Mesendoderm (in vitro differentiated cells): ENCODE measurements at regions not wholly inside any gene's neighbourhood (a gene's known extent, or its start where the extent isn't known, plus 50 kb on each side); places are given as distances from the start of the nearest gene placed in this dataset.

ENCODE experiments used
- DNase-seq: peaks from one replicate; pipeline ENCODE4 v3.0.0; 2013
- H2AK5ac ChIP-seq: 2 replicates; pipeline ENCODE4 v1.6.1; 2013; ENCODE audit warnings: low read length, inconsistent platforms
- H2BK120ac ChIP-seq: 2 replicates; pipeline ENCODE4 v1.6.1; 2013; ENCODE audit warnings: low read depth, mild to moderate bottlenecking, low read length, moderate library complexity, mixed read lengths
- H2BK15ac ChIP-seq: replicated peaks from 2 replicates; pipeline ENCODE4 v1.6.1; 2013; ENCODE audit warnings: low read depth, mild to moderate bottlenecking, moderate library complexity
- H2BK5ac ChIP-seq: 2 replicates; pipeline ENCODE4 v1.6.1; 2013; ENCODE audit warnings: low read length, inconsistent platforms
- H3K18ac ChIP-seq: 2 replicates; pipeline ENCODE4 v1.6.1; 2013; ENCODE audit warnings: mild to moderate bottlenecking, low read length, mixed read lengths
- H3K23ac ChIP-seq: one replicate; pipeline ENCODE4 v1.6.1; 2013; ENCODE audit warnings: low read length
- H3K27ac ChIP-seq: 2 replicates; pipeline ENCODE4 v1.5.1; 2013; ENCODE audit warnings: low read depth, mild to moderate bottlenecking, inconsistent platforms, low read length, moderate library complexity
- H3K27me3 ChIP-seq: 2 replicates; pipeline ENCODE4 v1.6.1; 2013; ENCODE audit warnings: low read length, control low read depth, mild to moderate bottlenecking, inconsistent platforms; ENCODE audit not compliant: insufficient read depth, poor library complexity
- H3K36me3 ChIP-seq: 2 replicates; pipeline ENCODE4 v1.6.1; 2013; ENCODE audit warnings: low read length, inconsistent platforms; ENCODE audit not compliant: control insufficient read depth, insufficient read depth
- H3K4ac ChIP-seq: one replicate; pipeline ENCODE4 v1.6.1; 2013; ENCODE audit warnings: low read depth, mild to moderate bottlenecking, low read length, moderate library complexity
- H3K4me1 ChIP-seq: 2 replicates; pipeline ENCODE4 v1.6.1; 2013; ENCODE audit warnings: low read depth, low read length, inconsistent platforms; ENCODE audit not compliant: control insufficient read depth
- H3K4me2 ChIP-seq: 2 replicates; pipeline ENCODE4 v1.6.1; 2013; ENCODE audit warnings: low read length
- H3K4me3 ChIP-seq: 2 replicates; pipeline ENCODE4 v1.5.1; 2013; ENCODE audit warnings: mild to moderate bottlenecking, low read length
- H3K56ac ChIP-seq: one replicate; pipeline ENCODE4 v1.6.1; 2013; ENCODE audit warnings: low read length
- H3K79me1 ChIP-seq: 2 replicates; pipeline ENCODE4 v1.6.1; 2013; ENCODE audit warnings: low read length, inconsistent platforms
- H3K79me2 ChIP-seq: 2 replicates; pipeline ENCODE4 v1.6.1; 2013; ENCODE audit warnings: mild to moderate bottlenecking, low read length; ENCODE audit not compliant: control insufficient read depth, insufficient read depth
- H3K9ac ChIP-seq: 2 replicates; pipeline ENCODE4 v1.6.1; 2013; ENCODE audit warnings: low read length, inconsistent platforms
- H4K5ac ChIP-seq: one replicate; pipeline ENCODE4 v1.6.1; 2013; ENCODE audit warnings: low read length
- H4K8ac ChIP-seq: one replicate; pipeline ENCODE4 v1.6.1; 2013; ENCODE audit warnings: low read depth, mild to moderate bottlenecking, control low read depth, low read length, moderate library complexity
- whole genome bisulfite sequencing: extraction: QIAGEN DNeasy Blood & Tissue Kit; methylation state at CpG from one replicate; pipeline ENCODE4 v1.1.7; 2013; ENCODE audit warnings: low lambda C conversion rate, missing lambda C conversion rate; ENCODE audit not compliant: insufficient coverage; ENCODE audit errors: extremely low coverage; 5-methylcytosine and 5-hydroxymethylcytosine counted together

DNA sequence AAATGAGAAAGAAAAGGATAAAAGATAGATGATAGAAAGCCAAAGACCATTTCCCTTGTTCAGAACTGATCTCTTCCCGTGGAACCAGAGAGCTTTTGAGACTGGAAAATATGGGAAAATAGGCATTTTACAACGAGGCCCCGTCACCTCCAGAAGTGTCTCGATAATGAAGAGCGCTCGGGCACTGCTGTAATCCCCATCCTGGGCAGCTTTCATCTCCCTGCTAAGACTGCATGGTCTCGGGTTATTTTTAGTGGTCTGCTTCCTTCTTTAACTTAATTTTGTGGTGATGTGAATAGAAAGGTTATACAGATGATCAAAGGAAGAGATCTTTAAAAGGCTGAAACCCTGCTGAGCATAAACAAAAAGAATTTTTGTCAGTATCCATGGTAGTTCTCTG lies 176.6 kb downstream of the METTL4 start:
- no peaks in the 10 kb centered on the region for H3K4me1 ChIP-seq
- H3K27ac ChIP-seq = no peak overlapping the region
- H3K79me1 ChIP-seq = no peaks in the 10 kb centered on the region
- no peaks in the 10 kb centered on the region for H3K27me3 ChIP-seq
- WGBS = no CpG with 5 or more reads among the region's 7 CpGs
- H2BK120ac ChIP-seq = no peak overlapping the region
- no peak overlapping the region for H4K8ac ChIP-seq
- H3K56ac ChIP-seq = no peak overlapping the region
- no peak overlapping the region for H2BK15ac ChIP-seq
- H2BK5ac ChIP-seq = no peak overlapping the region
- no peak overlapping the region for H3K4me3 ChIP-seq
- H3K23ac ChIP-seq = no peak overlapping the region
- no peak overlapping the region for H3K18ac ChIP-seq
- no peak overlapping the region for H4K5ac ChIP-seq
- no peaks in the 10 kb centered on the region for H3K36me3 ChIP-seq
- no peak for DNase-seq
- no peak overlapping the region for H3K4ac ChIP-seq
- H3K79me2 ChIP-seq = no peaks in the 10 kb centered on the region
- H3K4me2 ChIP-seq = no peak overlapping the region
- no peak overlapping the region for H3K9ac ChIP-seq
- no peak overlapping the region for H2AK5ac ChIP-seq

DNA sequence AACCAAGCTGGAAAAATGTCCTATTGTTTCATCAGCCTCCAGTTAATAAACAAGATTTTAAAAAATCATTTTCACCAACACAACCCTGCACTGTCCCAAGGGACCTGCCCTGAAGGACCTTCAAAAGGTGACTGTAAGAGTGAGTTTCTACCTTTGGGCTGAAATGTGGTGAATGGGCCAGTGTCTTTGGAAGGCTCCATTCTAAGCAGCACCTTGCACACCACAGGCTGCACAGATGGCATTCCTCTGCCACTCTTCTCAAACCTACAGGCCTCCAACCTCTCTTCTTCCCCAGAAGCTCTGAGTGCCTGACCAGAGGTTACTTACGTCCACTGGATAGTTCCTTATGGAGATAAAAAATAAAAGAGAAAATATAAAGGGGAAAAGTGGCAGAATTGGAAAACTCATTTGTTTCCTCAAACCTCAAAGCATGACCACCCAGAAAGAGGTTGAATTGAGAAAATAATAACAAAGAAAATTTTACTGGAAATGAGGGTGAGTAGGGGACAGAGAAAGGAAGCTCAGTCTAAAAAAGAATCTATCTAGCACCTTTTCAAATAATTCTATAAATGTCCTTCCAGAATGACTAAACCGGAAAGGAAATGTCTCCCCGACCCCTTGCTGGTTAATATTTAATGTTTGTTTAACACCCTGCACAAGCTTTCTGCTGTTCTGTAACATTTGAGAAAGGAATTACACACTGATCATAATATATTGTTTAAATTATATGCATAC lies 175.7 kb downstream of the METTL4 start:
- no peaks in the 10 kb centered on the region for H3K79me1 ChIP-seq

DNA sequence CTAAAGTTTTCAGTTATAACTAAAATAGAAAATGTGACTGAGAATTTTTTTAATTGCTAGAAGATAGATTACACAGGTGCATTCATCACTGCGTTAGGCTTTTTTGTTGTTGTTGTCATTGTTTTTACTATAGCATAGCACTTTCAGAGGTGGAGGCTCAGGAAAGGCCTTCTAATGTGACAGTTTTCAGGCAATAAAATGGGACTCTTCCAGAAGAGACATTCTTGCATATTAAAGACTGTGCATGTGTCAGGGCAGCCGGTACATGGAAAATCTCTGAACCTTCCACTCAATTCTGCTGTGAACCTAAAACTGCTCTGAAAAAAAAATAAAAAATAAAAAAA lies 175.2 kb downstream of the METTL4 start:
- Histone ChIP-seq H4K5ac (no peak overlapping the region), H3K27ac (no peak overlapping the region), H3K56ac (no peak overlapping the region), H2BK120ac (no peak overlapping the region), H2AK5ac (no peak overlapping the region), H3K79me2 (no peaks in the 10 kb centered on the region), H3K4me3 (no peak overlapping the region), H3K4ac (no peak overlapping the region), H2BK15ac (no peak overlapping the region), H2BK5ac (no peak overlapping the region), H3K4me2 (no peak overlapping the region), H3K9ac (no peak overlapping the region), H3K18ac (no peak overlapping the region), H3K27me3 (no peaks in the 10 kb centered on the region), H3K36me3 (no peaks in the 10 kb centered on the region), H3K4me1 (no peaks in the 10 kb centered on the region), H4K8ac (no peak overlapping the region), H3K23ac (no peak overlapping the region), H3K79me1 (no peaks in the 10 kb centered on the region)
- DNase-seq = no peak
- WGBS = no CpG with 5 or more reads among the region's 2 CpGs

More for the DNA sequence above, 175.7 kb downstream of the METTL4 start:
- no peak overlapping the region for H2BK120ac ChIP-seq
- WGBS = no CpG with 5 or more reads among the region's 3 CpGs
- H2BK15ac ChIP-seq = no peak overlapping the region
- no peaks in the 10 kb centered on the region for H3K4me1 ChIP-seq
- no peak overlapping the region for H3K4me3 ChIP-seq
- H4K8ac ChIP-seq = no peak overlapping the region
- no peak overlapping the region for H3K9ac ChIP-seq
- no peak overlapping the region for H2AK5ac ChIP-seq
- H3K79me2 ChIP-seq = no peaks in the 10 kb centered on the region
- H3K27ac ChIP-seq = no peak overlapping the region
- H2BK5ac ChIP-seq = no peak overlapping the region
- no peak overlapping the region for H3K4me2 ChIP-seq
- DNase-seq = no peak
- no peak overlapping the region for H3K4ac ChIP-seq
- no peaks in the 10 kb centered on the region for H3K27me3 ChIP-seq
- no peaks in the 10 kb centered on the region for H3K36me3 ChIP-seq
- H3K18ac ChIP-seq = no peak overlapping the region
- no peak overlapping the region for H4K5ac ChIP-seq
- no peak overlapping the region for H3K56ac ChIP-seq
- H3K23ac ChIP-seq = no peak overlapping the region

DNA sequence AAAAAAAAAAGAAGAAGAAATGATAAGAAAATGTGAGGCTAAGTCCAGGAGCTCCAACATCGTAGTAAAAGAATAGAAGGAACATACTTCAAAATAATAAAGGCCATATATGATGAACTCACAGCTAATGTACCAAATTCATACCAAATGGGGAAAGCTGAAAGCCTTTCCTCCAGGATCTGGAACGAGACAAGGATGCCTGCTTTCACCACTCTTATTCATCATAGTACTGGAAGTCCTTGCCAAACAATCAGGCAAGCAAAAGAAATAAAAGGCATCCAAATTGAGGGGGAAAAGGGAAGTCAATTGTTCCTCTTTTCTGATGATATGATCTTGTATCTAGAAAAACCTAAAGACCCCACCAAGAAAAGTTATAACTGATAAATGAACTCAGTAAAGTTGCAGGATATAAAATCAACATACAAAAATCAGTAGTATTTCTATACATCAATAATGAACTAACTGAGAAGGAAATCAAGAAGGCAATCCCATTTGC lies 170.6 kb downstream of the METTL4 start:
- H3K79me2 ChIP-seq = no peaks in the 10 kb centered on the region

DNA sequence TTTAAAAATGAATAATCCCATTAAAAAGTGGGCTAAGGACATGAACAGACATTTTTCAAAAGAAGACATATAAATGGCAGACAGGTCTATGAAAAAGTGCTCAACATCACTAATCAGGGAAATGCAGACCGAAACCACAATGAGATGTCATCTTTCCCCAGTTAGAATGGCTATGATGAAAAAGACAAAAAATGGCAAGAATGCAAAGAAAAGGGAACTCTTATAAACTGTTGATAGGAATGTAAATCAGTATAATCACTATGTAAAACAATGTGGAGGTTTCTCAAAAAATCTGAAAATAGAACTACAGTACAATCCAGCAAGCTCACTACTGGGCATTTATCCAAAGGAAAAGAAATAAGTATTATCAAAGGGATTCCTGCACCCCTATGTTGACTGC lies 169.2 kb downstream of the METTL4 start:
- Histone ChIP-seq H2BK15ac (no peak overlapping the region), H2AK5ac (no peak overlapping the region), H3K79me1 (no peaks in the 10 kb centered on the region), H2BK5ac (no peak overlapping the region), H3K4me3 (no peak overlapping the region), H3K27ac (no peak overlapping the region), H3K79me2 (no peaks in the 10 kb centered on the region), H3K27me3 (no peaks in the 10 kb centered on the region), H3K4me2 (no peak overlapping the region), H4K8ac (no peak overlapping the region), H3K9ac (no peak overlapping the region), H3K56ac (no peak overlapping the region), H4K5ac (no peak overlapping the region), H3K18ac (no peak overlapping the region), H3K4me1 (no peaks in the 10 kb centered on the region), H3K36me3 (no peaks in the 10 kb centered on the region), H3K4ac (no peak overlapping the region), H2BK120ac (no peak overlapping the region), H3K23ac (no peak overlapping the region)
- DNase-seq = no peak
- no CpG with 5 or more reads among the region's 1 CpG for WGBS

More for the DNA sequence above, 170.6 kb downstream of the METTL4 start:
- Histone ChIP-seq H3K9ac (no peak overlapping the region), H3K23ac (no peak overlapping the region), H3K27ac (no peak overlapping the region), H3K4me2 (no peak overlapping the region), H3K36me3 (no peaks in the 10 kb centered on the region), H3K56ac (no peak overlapping the region), H2AK5ac (no peak overlapping the region), H3K18ac (no peak overlapping the region), H2BK120ac (no peak overlapping the region), H3K4me3 (no peak overlapping the region), H4K8ac (no peak overlapping the region), H3K4ac (no peak overlapping the region), H3K79me1 (no peaks in the 10 kb centered on the region), H4K5ac (no peak overlapping the region), H2BK15ac (no peak overlapping the region), H3K4me1 (no peaks in the 10 kb centered on the region), H2BK5ac (no peak overlapping the region), H3K27me3 (no peaks in the 10 kb centered on the region)
- WGBS = no CpG with 5 or more reads among the region's 2 CpGs
- no peak for DNase-seq

DNA sequence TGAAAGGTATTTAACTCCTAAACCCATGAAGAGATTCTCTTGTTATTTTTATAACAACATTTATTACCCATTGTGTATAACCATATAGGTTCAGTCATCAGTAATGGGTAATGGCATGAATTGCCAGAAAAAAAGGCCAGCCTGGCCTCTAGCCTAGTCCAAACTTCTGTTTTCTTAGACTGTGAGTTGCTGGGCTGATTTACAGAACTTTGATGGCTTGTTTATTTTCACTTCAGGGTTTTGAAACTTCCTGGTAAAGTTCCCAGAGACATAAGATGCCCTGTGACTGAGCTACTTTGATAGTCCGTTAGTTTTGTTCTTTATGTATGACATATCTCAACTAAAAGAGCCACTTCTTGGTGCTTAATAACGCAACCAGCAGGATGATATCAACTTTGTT lies 164.8 kb downstream of the METTL4 start:
- Histone ChIP-seq H2BK15ac (no peak overlapping the region), H3K27me3 (no peaks in the 10 kb centered on the region), H3K4me2 (no peak overlapping the region), H3K23ac (no peak overlapping the region), H3K9ac (no peak overlapping the region), H2BK5ac (no peak overlapping the region), H2AK5ac (no peak overlapping the region), H3K4me1 (no peaks in the 10 kb centered on the region), H3K4ac (no peak overlapping the region), H3K79me2 (no peaks in the 10 kb centered on the region), H3K4me3 (no peak overlapping the region), H3K56ac (no peak overlapping the region), H3K18ac (no peak overlapping the region), H4K5ac (no peak overlapping the region), H4K8ac (no peak overlapping the region), H2BK120ac (no peak overlapping the region), H3K27ac (no peak overlapping the region), H3K36me3 (no peaks in the 10 kb centered on the region), H3K79me1 (no peaks in the 10 kb centered on the region)
- WGBS = no CpG with 5 or more reads among the region's 2 CpGs
- DNase-seq = no peak
